ENCODE measurements at regions not wholly inside any gene's neighbourhood (a gene's known extent, or its start where the extent isn't known, plus 50 kb on each side); places are given as distances from the start of the nearest gene placed in this dataset.

GRCh38 chr2:217261452-217261851, 401.6 kb upstream of the TNP1 start:
- no peak for TF ChIP-seq POLR2A (IDR thresholded peaks at IDR 0.05)
- TF ChIP-seq CTCF (IDR thresholded peaks at IDR 0.05) = no peak
- intact Hi-C loops (cut with DNase I) = no loop called here
- ATAC-seq (no peak), DNase-seq (no peak)
- H3K4me1 ChIP-seq = no peaks in the 10 kb centered on the region
- no peak overlapping the region for H3K27ac ChIP-seq
- H3K9me3 ChIP-seq = no peaks in the 10 kb centered on the region
- WGBS, 2 donors = 54 to 56% methylated on average over 4 of the region's 4 CpGs
- H3K27me3 ChIP-seq = no peaks in the 10 kb centered on the region
- H3K4me3 ChIP-seq = no peak overlapping the region
- H3K36me3 ChIP-seq (replicated peaks in 1 of 2; ENCODE audit: insufficient read depth in 1 of 2, low read depth in 2 of 2) = no peaks in the 10 kb centered on the region

GRCh38 chr2:217260441-217261115, 400.7 kb upstream of the TNP1 start:
- H3K36me3 ChIP-seq (replicated peaks in 1 of 2; ENCODE audit: insufficient read depth in 1 of 2, low read depth in 2 of 2) = no peaks in the 10 kb centered on the region
- H3K9me3 ChIP-seq = no peaks in the 10 kb centered on the region
- WGBS, 2 donors = 67% methylated on average over 8 of the region's 8 CpGs
- H3K4me3 ChIP-seq = no peak overlapping the region
- no peak overlapping the region for H3K27ac ChIP-seq
- no peaks in the 10 kb centered on the region for H3K27me3 ChIP-seq
- H3K4me1 ChIP-seq = no peaks in the 10 kb centered on the region
- ATAC-seq = no peak
- no peak for TF ChIP-seq CTCF (IDR thresholded peaks at IDR 0.05)
- no peak for TF ChIP-seq POLR2A (IDR thresholded peaks at IDR 0.05)
- no peak for DNase-seq
- intact Hi-C loops (cut with DNase I) = no loop called here

GRCh38 chr2:217258170-217258569, 398.3 kb upstream of the TNP1 start:
- DNase-seq (no peak), ATAC-seq (no peak)
- no peak overlapping the region for H3K27ac ChIP-seq
- H3K4me3 ChIP-seq = no peak overlapping the region
- 30 to 44% methylated on average over 3 of the region's 3 CpGs for WGBS, 2 donors
- TF ChIP-seq CTCF (IDR thresholded peaks at IDR 0.05) (no peak), POLR2A (IDR thresholded peaks at IDR 0.05) (no peak)
- H3K27me3 ChIP-seq = no peaks in the 10 kb centered on the region
- H3K36me3 ChIP-seq (replicated peaks in 1 of 2; ENCODE audit: insufficient read depth in 1 of 2, low read depth in 2 of 2) = no peaks in the 10 kb centered on the region
- intact Hi-C loops (cut with DNase I) = no loop called here
- no peaks in the 10 kb centered on the region for H3K9me3 ChIP-seq
- no peaks in the 10 kb centered on the region for H3K4me1 ChIP-seq

- intact Hi-C loops (cut with DNase I) = no loop called here
Observed at GRCh38 chr2:217256251-217256650, 396.4 kb upstream of the TNP1 start.

More at GRCh38 chr2:217256251-217256650, 396.4 kb upstream of the TNP1 start:
- H3K27ac ChIP-seq = no peak overlapping the region
- no peak overlapping the region for H3K4me3 ChIP-seq
- no peak for DNase-seq
- no peaks in the 10 kb centered on the region for H3K36me3 ChIP-seq (replicated peaks in 1 of 2; ENCODE audit: insufficient read depth in 1 of 2, low read depth in 2 of 2)
- no peaks in the 10 kb centered on the region for H3K4me1 ChIP-seq
- WGBS, 2 donors = 87% methylated on average over 3 of the region's 3 CpGs
- H3K27me3 ChIP-seq = no peaks in the 10 kb centered on the region
- TF ChIP-seq CTCF (IDR thresholded peaks at IDR 0.05) (no peak), POLR2A (IDR thresholded peaks at IDR 0.05) (no peak)
- ATAC-seq = no peak
- H3K9me3 ChIP-seq = no peaks in the 10 kb centered on the region

Measured in body of pancreas (tissue), 4 donors.